H1 (cell line): ENCODE measurements at regions not wholly inside any gene's neighbourhood (a gene's known extent, or its start where the extent isn't known, plus 50 kb on each side); places are given as distances from the start of the nearest gene placed in this dataset.

Source experiments
- CTCF ChIA-PET: fragments of 300-600 bp; sonication (Branson Sonifier 250); formaldehyde crosslinking; loops from one replicate; lab custom pipeline; 2021; ENCODE audit not compliant: partially characterized antibody; lab: Charles Lee
- POLR2A ChIA-PET: fragments of 300-600 bp; sonication (Branson Sonifier 250); formaldehyde crosslinking; loops from one replicate; lab custom pipeline; 2021; ENCODE audit warnings: inconsistent platforms; ENCODE audit not compliant: partially characterized antibody; lab: Charles Lee
- DNase-seq, 2 experiments: peaks; one replicate each; pipeline versions ENCODE4 v3.0.0 to v3.0.0-alpha.2; 2010 to 2022; ENCODE audit warnings: low spot score in 2 of 2, low read depth in 1 of 2, mixed read lengths in 1 of 2
- FAIRE-seq: peaks from 2 replicates; lab custom pipeline; 2011; peaks lifted over from hg19 to GRCh38; lab: Jason Lieb, UNC
- H2AFZ ChIP-seq: 2 replicates; pipeline ENCODE4 v1.8.1; 2012; ENCODE audit warnings: low read length, inconsistent platforms
- H2AK5ac ChIP-seq: 2 replicates; pipeline ENCODE4 v1.6.1; 2013; ENCODE audit warnings: low read depth, low read length
- H2BK120ac ChIP-seq: replicated peaks from 2 replicates; pipeline ENCODE3; 2013; ENCODE audit warnings: low read depth, low read length, inconsistent platforms
- H2BK12ac ChIP-seq: 2 replicates; pipeline ENCODE4 v1.6.1; 2013; ENCODE audit warnings: low read depth, low read length
- H2BK15ac ChIP-seq: 2 replicates; pipeline ENCODE4 v1.6.1; 2013; ENCODE audit warnings: low read length
- H2BK20ac ChIP-seq: 2 replicates; pipeline ENCODE4 v1.6.1; 2013; ENCODE audit warnings: low read length
- H2BK5ac ChIP-seq: 2 replicates; pipeline ENCODE4 v1.6.1; 2013; ENCODE audit warnings: low read depth, low read length
- H3K14ac ChIP-seq: 2 replicates; pipeline ENCODE4 v1.6.1; 2013; ENCODE audit warnings: inconsistent platforms; ENCODE audit not compliant: insufficient read length
- H3K18ac ChIP-seq: 2 replicates; pipeline ENCODE4 v1.6.1; 2013; ENCODE audit warnings: low read length; ENCODE audit errors: extremely low read depth
- H3K23ac ChIP-seq: 2 replicates; pipeline ENCODE4 v1.6.1; 2013; ENCODE audit warnings: inconsistent platforms; ENCODE audit not compliant: insufficient read length
- H3K23me2 ChIP-seq: 2 replicates; pipeline ENCODE4 v1.6.1; 2013; ENCODE audit warnings: low read depth, low read length
- H3K27ac ChIP-seq: 2 replicates; pipeline ENCODE4 v1.6.1; 2011; ENCODE audit warnings: low read depth, low read length, inconsistent platforms
- H3K27me3 ChIP-seq, 4 experiments: replicated peaks in 1 of 4; 1 replicate in 1 of 4; 2 replicates in 3 of 4; pipeline versions ENCODE4 v1.6.1 to v1.8.1; 2011 to 2013; ENCODE audit warnings: low read length in 3 of 4, mild to moderate bottlenecking in 3 of 4, inconsistent platforms in 2 of 4, mixed read lengths in 2 of 4, moderate library complexity in 1 of 4; ENCODE audit not compliant: control insufficient read depth in 3 of 4, insufficient read depth in 3 of 4; ENCODE audit errors: extremely low read depth in 1 of 4
- H3K36me3 ChIP-seq, 4 experiments: 2 replicates each; pipeline versions ENCODE4 v1.6.1 to v1.8.1; 2011 to 2013; ENCODE audit warnings: mild to moderate bottlenecking in 4 of 4, low read length in 3 of 4, moderate library complexity in 2 of 4, control low read depth in 1 of 4, inconsistent platforms in 1 of 4; ENCODE audit not compliant: insufficient read depth in 4 of 4, control insufficient read depth in 2 of 4
- H3K4ac ChIP-seq: replicated peaks from 2 replicates; pipeline ENCODE3; 2013; ENCODE audit warnings: low read length, low read depth, mixed read lengths, inconsistent platforms; ENCODE audit not compliant: insufficient read length
- H3K4me1 ChIP-seq, 4 experiments: replicated peaks in 1 of 4; 1 replicate in 1 of 4; 2 replicates in 3 of 4; pipeline versions ENCODE4 v1.6.1 to v1.8.1; 2011 to 2013; ENCODE audit warnings: low read length in 3 of 4, inconsistent platforms in 2 of 4, mixed read lengths in 1 of 4; ENCODE audit not compliant: insufficient read depth in 4 of 4, control insufficient read depth in 3 of 4
- H3K4me2 ChIP-seq, 2 experiments: 2 replicates each; pipeline versions ENCODE4 v1.6.1 to v1.8.1; 2011 to 2013; ENCODE audit warnings: low read depth in 2 of 2, low read length in 2 of 2, control low read depth in 1 of 2, inconsistent platforms in 1 of 2, mild to moderate bottlenecking in 1 of 2; ENCODE audit not compliant: insufficient read depth in 1 of 2
- H3K4me3 ChIP-seq, 4 experiments: fragments of 200-600, 300-600 bp in 1 of 4; sonication (generic), shearing (Covaris generic), sonication (Bioruptor Twin) in 1 of 4; 2 replicates each; pipeline versions ENCODE4 v1.5.1 to v1.8.1; 2011 to 2016; ENCODE audit warnings: low read length in 4 of 4, low read depth in 3 of 4, control low read depth in 2 of 4, inconsistent platforms in 2 of 4, mild to moderate bottlenecking in 2 of 4, mixed read lengths in 1 of 4, moderate library complexity in 1 of 4; ENCODE audit not compliant: insufficient read depth in 2 of 4; ENCODE audit errors: extremely low read depth in 1 of 4
- H3K56ac ChIP-seq: replicated peaks from 2 replicates; pipeline ENCODE3; 2013; ENCODE audit warnings: low read depth, mild to moderate bottlenecking, mixed read lengths, low read length, inconsistent platforms; ENCODE audit not compliant: insufficient read length
- H3K79me1 ChIP-seq: 2 replicates; pipeline ENCODE4 v1.6.1; 2013; ENCODE audit warnings: low read depth, low read length, control low read depth
- H3K79me2 ChIP-seq, 2 experiments: 2 replicates each; pipeline versions ENCODE4 v1.6.1 to v1.8.1; 2012 to 2013; ENCODE audit warnings: low read length in 2 of 2, mild to moderate bottlenecking in 2 of 2, inconsistent platforms in 1 of 2; ENCODE audit not compliant: insufficient read depth in 2 of 2, control insufficient read depth in 1 of 2
- H3K9ac ChIP-seq, 4 experiments: replicated peaks in 1 of 4; 1 replicate in 1 of 4; 2 replicates in 3 of 4; pipeline versions ENCODE4 v1.6.1 to v1.8.1; 2011 to 2013; ENCODE audit warnings: low read depth in 3 of 4, low read length in 3 of 4, control low read depth in 2 of 4, mild to moderate bottlenecking in 2 of 4, moderate library complexity in 2 of 4, inconsistent platforms in 1 of 4; ENCODE audit errors: extremely low read depth in 1 of 4
- H3K9me3 ChIP-seq, 2 experiments: 2 replicates each; pipeline versions ENCODE4 v1.6.1 to v1.8.1; 2012 to 2013; ENCODE audit warnings: mild to moderate bottlenecking in 2 of 2, moderate library complexity in 2 of 2, control low read depth in 1 of 2, inconsistent platforms in 1 of 2, low read depth in 1 of 2, low read length in 1 of 2, mixed read lengths in 1 of 2; ENCODE audit not compliant: insufficient read depth in 2 of 2
- H4K20me1 ChIP-seq, 2 experiments: replicated peaks in 1 of 2; 2 replicates each; pipeline versions ENCODE3 to v1.8.1; 2011 to 2013; ENCODE audit warnings: inconsistent platforms in 2 of 2, low read length in 2 of 2, mild to moderate bottlenecking in 1 of 2; ENCODE audit not compliant: insufficient read depth in 2 of 2, control insufficient read depth in 1 of 2
- H4K5ac ChIP-seq: 2 replicates; pipeline ENCODE4 v1.6.1; 2013; ENCODE audit warnings: low read length, low read depth, mixed read lengths, inconsistent platforms; ENCODE audit not compliant: insufficient read length
- H4K8ac ChIP-seq: 2 replicates; pipeline ENCODE4 v1.8.0; 2013; ENCODE audit warnings: mild to moderate bottlenecking, moderate library complexity, low read length, inconsistent platforms; ENCODE audit not compliant: insufficient read depth; ENCODE audit errors: extremely low read depth
- H4K91ac ChIP-seq: replicated peaks from 2 replicates; pipeline ENCODE3; 2013; ENCODE audit warnings: low read length, mixed read lengths, inconsistent platforms; ENCODE audit not compliant: insufficient read length
- CEBPB ChIP-seq: IDR thresholded peaks from 2 replicates; pipeline ENCODE4 v1.6.1; 2012; ENCODE audit warnings: low read depth, low read length
- EGR1 ChIP-seq: IDR thresholded peaks from 2 replicates; pipeline ENCODE4 v1.6.1; 2011; ENCODE audit warnings: low read depth, low read length, borderline replicate concordance
- RAD21 ChIP-seq, 2 experiments: IDR thresholded peaks in 1 of 2; conservative IDR thresholded peaks in 1 of 2; 2 replicates each; pipeline ENCODE4 v1.6.1; 2011; ENCODE audit warnings: low read depth in 2 of 2, low read length in 2 of 2, improper control_type of control experiment in 1 of 2, inconsistent platforms in 1 of 2, mild to moderate bottlenecking in 1 of 2, moderate library complexity in 1 of 2
- RNF2 ChIP-seq: fragments of 200-900, 300-1000 bp; sonication (generic); IDR thresholded peaks from 2 replicates; pipeline ENCODE4 v1.7.1; 2016; ENCODE audit warnings: borderline replicate concordance, low read depth, mild to moderate bottlenecking, antibody characterized with exemption, low read length; ENCODE audit not compliant: poor library complexity, severe bottlenecking; ENCODE audit errors: missing control alignments
- SRF ChIP-seq: IDR thresholded peaks from 2 replicates; pipeline ENCODE4 v1.6.1; 2011; ENCODE audit warnings: mild to moderate bottlenecking, low read depth, low read length, moderate library complexity
- WGBS, 2 experiments: shearing (Covaris generic) in 1 of 2; methylation state at CpG; one replicate each; pipeline versions ENCODE4 v1.1.6 to v1.1.7; 2013 to 2015; ENCODE audit warnings: low lambda C conversion rate in 2 of 2, mixed read lengths in 2 of 2, inconsistent platforms in 1 of 2, low coverage in 1 of 2, missing lambda C conversion rate in 1 of 2; ENCODE audit not compliant: insufficient replicate concordance in 2 of 2, insufficient coverage in 1 of 2, insufficient read length in 1 of 2; ENCODE audit errors: extremely low coverage in 1 of 2, missing lambda C conversion rate in 1 of 2; 5-methylcytosine and 5-hydroxymethylcytosine counted together

GRCh38 chr1:147852706-147853225 lies 49.8 kb upstream of the GJA8 start:
- Histone ChIP-seq H3K79me1 (no peaks in the 10 kb centered on the region), H2BK5ac (no peak overlapping the region), H4K8ac (no peak overlapping the region), H3K18ac (no peak overlapping the region), H3K4me2 (no peak overlapping the region), H3K14ac (no peak overlapping the region), H3K56ac (no peak overlapping the region), H3K36me3 (no peaks in the 10 kb centered on the region), H3K23ac (no peak overlapping the region), H2BK120ac (no peak overlapping the region), H3K79me2 (no peaks in the 10 kb centered on the region), H3K27ac (no peak overlapping the region), H3K23me2 (peaks cover 2% of the 10 kb centered on the region; the same call in 1 of the 2 replicates), H2AFZ (no peak overlapping the region), H2BK20ac (no peak overlapping the region), H4K91ac (no peak overlapping the region), H2AK5ac (no peak overlapping the region), H3K9ac (no peak overlapping the region), H3K4me1 (peaks cover 2 to 14% (median 8%) of the 10 kb centered on the region in 4 experiments; a peak in 4 of 7 replicates), H4K5ac (no peak overlapping the region), H3K9me3 (no peaks in the 10 kb centered on the region), H3K4ac (no peak overlapping the region), H3K27me3 (no peaks in the 10 kb centered on the region), H3K4me3 (no peak overlapping the region), H2BK12ac (no peak overlapping the region), H4K20me1 (no peaks in the 10 kb centered on the region), H2BK15ac (no peak overlapping the region)
- FAIRE-seq: no peak
- ChIA-PET CTCF (interaction anchor here (0.6 to 1.4 kb wide), 4 partner anchors 12 to 230 kb away, joined by 3 to 5 read pairs (median 4); no protein-coding TSS in a partner anchor), POLR2A (interaction anchor here (0.8 to 1.3 kb wide), 3 partner anchors 8 to 16 kb away, joined by 3 to 4 read pairs (median 3); no protein-coding TSS in a partner anchor)
- TF ChIP-seq SRF: no peak
- no peak for TF ChIP-seq CEBPB
- no peak for TF ChIP-seq EGR1
- TF ChIP-seq RAD21 (IDR thresholded peaks at IDR 0.05 in 1 of 2, conservative IDR thresholded peaks at IDR 0.05 in 1 of 2; ENCODE audit: low read depth in 2 of 2, low read length in 2 of 2): no peak
- no peak for TF ChIP-seq RNF2
- no peak for DNase-seq
- 94% methylated on average over 1 of the region's 1 CpG; no CpG with 5 or more reads in 1 of the 2 experiments for WGBS, 2 experiments
